H9 (cell line): ENCODE measurements at regions not wholly inside any gene's neighbourhood (a gene's known extent, or its start where the extent isn't known, plus 50 kb on each side); places are given as distances from the start of the nearest gene placed in this dataset.

Experiments used
- DNase-seq: peaks from one replicate; pipeline ENCODE4 v3.0.0-alpha.2; 2017
- H2AFZ ChIP-seq: one replicate; pipeline ENCODE4 v1.6.1; 2013; ENCODE audit warnings: mild to moderate bottlenecking, low read length, control low read depth, moderate library complexity
- H2AK5ac ChIP-seq: 2 replicates; pipeline ENCODE4 v1.6.1; 2013; ENCODE audit warnings: low read length, control low read depth, mixed read lengths; ENCODE audit not compliant: insufficient read length
- H2BK120ac ChIP-seq: one replicate; pipeline ENCODE4 v1.6.1; 2013; ENCODE audit warnings: low read depth, mild to moderate bottlenecking, low read length, control low read depth, inconsistent platforms; ENCODE audit not compliant: poor library complexity, severe bottlenecking
- H2BK12ac ChIP-seq: 2 replicates; pipeline ENCODE4 v1.6.1; 2013; ENCODE audit warnings: low read length, control low read depth, mixed read lengths, low read depth; ENCODE audit not compliant: insufficient read length
- H2BK15ac ChIP-seq: 2 replicates; pipeline ENCODE4 v1.6.1; 2013; ENCODE audit warnings: low read depth, low read length, control low read depth
- H2BK20ac ChIP-seq: one replicate; pipeline ENCODE4 v1.6.1; 2013; ENCODE audit warnings: low read depth, mild to moderate bottlenecking, low read length, control low read depth, inconsistent platforms; ENCODE audit not compliant: poor library complexity, severe bottlenecking
- H2BK5ac ChIP-seq: 2 replicates; pipeline ENCODE4 v1.6.1; 2013; ENCODE audit warnings: low read length, control low read depth, mixed read lengths; ENCODE audit not compliant: insufficient read length
- H3K14ac ChIP-seq: 2 replicates; pipeline ENCODE4 v1.6.1; 2013; ENCODE audit warnings: low read length, control low read depth; ENCODE audit not compliant: insufficient read depth
- H3K18ac ChIP-seq: 2 replicates; pipeline ENCODE4 v1.6.1; 2013; ENCODE audit warnings: low read depth, mild to moderate bottlenecking, mixed read lengths, low read length, control low read depth; ENCODE audit not compliant: insufficient read length
- H3K23ac ChIP-seq: 2 replicates; pipeline ENCODE4 v1.6.1; 2013; ENCODE audit warnings: low read length, control low read depth, mixed read lengths, low read depth; ENCODE audit not compliant: insufficient read length
- H3K23me2 ChIP-seq: 2 replicates; pipeline ENCODE4 v1.6.1; 2013; ENCODE audit warnings: low read depth, mild to moderate bottlenecking, mixed read lengths, low read length, control low read depth; ENCODE audit not compliant: insufficient read length, poor library complexity, severe bottlenecking
- H3K27ac ChIP-seq: 2 replicates; pipeline ENCODE4 v1.5.1; 2013; ENCODE audit warnings: low read length, control low read depth, mixed read lengths, low read depth; ENCODE audit not compliant: insufficient read length
- H3K27me3 ChIP-seq: 2 replicates; pipeline ENCODE4 v1.6.1; 2013; ENCODE audit warnings: low read length, control low read depth, inconsistent platforms; ENCODE audit not compliant: insufficient read depth
- H3K4ac ChIP-seq: 2 replicates; pipeline ENCODE4 v1.6.1; 2013; ENCODE audit warnings: low read depth, mild to moderate bottlenecking, control low read depth, inconsistent platforms, low read length, moderate library complexity
- H3K4me1 ChIP-seq: 2 replicates; pipeline ENCODE4 v1.6.1; 2013; ENCODE audit warnings: low read length, control low read depth, inconsistent platforms; ENCODE audit not compliant: insufficient read depth
- H3K4me2 ChIP-seq: 2 replicates; pipeline ENCODE4 v1.6.1; 2013; ENCODE audit warnings: low read length, control low read depth, mixed read lengths; ENCODE audit not compliant: insufficient read length, insufficient read depth
- H3K56ac ChIP-seq: 2 replicates; pipeline ENCODE4 v1.6.1; 2013; ENCODE audit warnings: low read depth, mild to moderate bottlenecking, mixed read lengths, low read length, control low read depth; ENCODE audit not compliant: insufficient read length
- H3K79me1 ChIP-seq: 2 replicates; pipeline ENCODE4 v1.6.1; 2013; ENCODE audit warnings: low read depth, mild to moderate bottlenecking, moderate library complexity, low read length, control low read depth, inconsistent platforms; ENCODE audit not compliant: insufficient read depth, poor library complexity, severe bottlenecking
- H3K79me2 ChIP-seq: 2 replicates; pipeline ENCODE4 v1.6.1; 2013; ENCODE audit warnings: low read length, control low read depth, inconsistent platforms; ENCODE audit not compliant: insufficient read depth
- H3K9ac ChIP-seq: 2 replicates; pipeline ENCODE4 v1.6.1; 2013; ENCODE audit warnings: low read length, control low read depth, mixed read lengths; ENCODE audit not compliant: insufficient read length; ENCODE audit errors: extremely low read depth
- H3K9me3 ChIP-seq: one replicate; pipeline ENCODE4 v1.6.1; 2013; ENCODE audit warnings: low read depth, low read length, inconsistent platforms; ENCODE audit not compliant: control insufficient read depth
- H3T11ph ChIP-seq: one replicate; pipeline ENCODE4 v1.6.1; 2013; ENCODE audit warnings: mild to moderate bottlenecking, low read length, control low read depth, inconsistent platforms
- H4K20me1 ChIP-seq: one replicate; pipeline ENCODE4 v1.6.1; 2013; ENCODE audit not compliant: control insufficient read depth, insufficient read length, insufficient read depth
- H4K5ac ChIP-seq: 2 replicates; pipeline ENCODE4 v1.6.1; 2013; ENCODE audit warnings: low read depth, mild to moderate bottlenecking, mixed read lengths, low read length, control low read depth; ENCODE audit not compliant: insufficient read length
- H4K8ac ChIP-seq: replicated peaks from 2 replicates; pipeline ENCODE4 v1.6.1; 2013; ENCODE audit warnings: low read length, control low read depth, mixed read lengths, low read depth; ENCODE audit not compliant: insufficient read length
- H4K91ac ChIP-seq: 2 replicates; pipeline ENCODE4 v1.6.1; 2013; ENCODE audit warnings: low read depth, mild to moderate bottlenecking, moderate library complexity, mixed read lengths, low read length, control low read depth; ENCODE audit not compliant: insufficient read length
- H3K27ac Mint-ChIP-seq, 3 experiments: 2 replicates in 2 of 3; 3 replicates in 1 of 3; pipeline ENCODE4 v1.8.0; 2020 to 2021; ENCODE audit warnings: mixed read lengths in 3 of 3, mild to moderate bottlenecking in 1 of 3, moderate library complexity in 1 of 3
- H3K27me3 Mint-ChIP-seq: 2 replicates; pipeline ENCODE4 v1.8.0; 2021; ENCODE audit warnings: low read depth, mild to moderate bottlenecking, moderate library complexity, mixed read lengths
- H3K36me3 Mint-ChIP-seq, 3 experiments: 2 replicates in 2 of 3; 3 replicates in 1 of 3; pipeline ENCODE4 v1.8.0; 2020 to 2021; ENCODE audit warnings: low read depth in 3 of 3, mixed read lengths in 3 of 3; ENCODE audit not compliant: insufficient read depth in 1 of 3
- H3K4me1 Mint-ChIP-seq, 2 experiments: 2 replicates each; pipeline ENCODE4 v1.8.0; 2020; ENCODE audit warnings: mixed read lengths in 2 of 2
- H3K4me3 Mint-ChIP-seq, 2 experiments: 2 replicates in 1 of 2; 3 replicates in 1 of 2; pipeline ENCODE4 v1.8.0; 2020 to 2021; ENCODE audit warnings: mild to moderate bottlenecking in 2 of 2, mixed read lengths in 2 of 2, moderate library complexity in 1 of 2
- H3K9me3 Mint-ChIP-seq, 2 experiments: 2 replicates in 1 of 2; 3 replicates in 1 of 2; pipeline ENCODE4 v1.8.0; 2020; ENCODE audit warnings: mild to moderate bottlenecking in 2 of 2, mixed read lengths in 2 of 2, moderate library complexity in 1 of 2
- WGBS: extraction: QIAGEN DNeasy Blood & Tissue Kit; methylation state at CpG from one replicate; pipeline ENCODE4 v1.1.7; 2013; ENCODE audit warnings: missing lambda C conversion rate, low lambda C conversion rate, mixed read lengths; ENCODE audit not compliant: insufficient read length; ENCODE audit errors: extremely low coverage; 5-methylcytosine and 5-hydroxymethylcytosine counted together
- TF ChIP-seq, protein P1 (sequence below): fragments of 200-600 bp; sonication (generic); conservative IDR thresholded peaks from 3 replicates; pipeline ENCODE4 v1.8.0; 2021; ENCODE audit warnings: antibody characterized with exemption, mild to moderate bottlenecking

DNA sequence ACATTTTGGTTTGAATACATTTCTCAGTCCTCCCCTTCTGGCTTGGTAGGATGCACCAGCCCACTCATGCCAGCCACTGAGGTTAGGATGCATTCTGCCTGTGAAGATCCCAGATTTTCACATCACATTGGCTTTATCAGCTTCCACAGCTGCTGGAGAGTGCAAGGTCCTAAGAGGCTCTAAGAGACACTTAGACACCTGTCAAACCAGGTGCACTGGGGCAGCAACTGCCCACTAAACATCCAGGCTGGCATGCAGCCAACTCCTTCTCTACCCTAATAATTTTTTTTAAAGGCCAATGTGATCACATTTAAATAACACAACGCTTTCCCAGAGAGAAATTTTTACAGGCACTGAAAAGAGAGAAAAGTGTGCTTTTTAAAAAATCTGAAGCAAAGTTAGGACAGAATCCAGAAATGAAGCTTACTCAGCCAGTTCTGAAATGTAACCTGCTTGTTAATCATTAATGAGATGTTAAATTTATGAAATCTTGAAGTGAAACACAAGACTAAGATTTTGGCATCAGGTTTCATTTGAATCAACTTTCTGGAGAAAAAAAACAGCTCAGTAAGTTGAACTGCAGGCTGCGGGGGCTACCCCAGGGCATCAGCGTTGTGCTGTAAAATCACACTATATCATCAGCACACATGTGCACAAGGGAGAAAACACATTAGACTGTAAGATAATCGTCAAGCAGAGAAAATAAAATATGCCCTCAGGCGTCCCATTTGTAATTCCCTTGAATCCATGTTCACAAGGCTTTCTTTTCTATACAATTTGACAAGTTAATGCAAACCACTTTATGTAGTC lies 312.9 kb downstream of the ZBBX start:
- Mint-ChIP-seq H3K27ac (no peak overlapping the region), H3K36me3 (no peaks in the 10 kb centered on the region), H3K4me1 (no peaks in the 10 kb centered on the region), H3K9me3 (no peaks in the 10 kb centered on the region), H3K27me3 (no peaks in the 10 kb centered on the region), H3K4me3 (no peak overlapping the region)
- no peaks in the 10 kb centered on the region for H3K4me1 ChIP-seq
- no peak overlapping the region for H3K56ac ChIP-seq
- no peak overlapping the region for H2BK12ac ChIP-seq
- no peak overlapping the region for H3K27ac ChIP-seq
- no peak overlapping the region for H2BK5ac ChIP-seq
- TF ChIP-seq, protein P1, sequence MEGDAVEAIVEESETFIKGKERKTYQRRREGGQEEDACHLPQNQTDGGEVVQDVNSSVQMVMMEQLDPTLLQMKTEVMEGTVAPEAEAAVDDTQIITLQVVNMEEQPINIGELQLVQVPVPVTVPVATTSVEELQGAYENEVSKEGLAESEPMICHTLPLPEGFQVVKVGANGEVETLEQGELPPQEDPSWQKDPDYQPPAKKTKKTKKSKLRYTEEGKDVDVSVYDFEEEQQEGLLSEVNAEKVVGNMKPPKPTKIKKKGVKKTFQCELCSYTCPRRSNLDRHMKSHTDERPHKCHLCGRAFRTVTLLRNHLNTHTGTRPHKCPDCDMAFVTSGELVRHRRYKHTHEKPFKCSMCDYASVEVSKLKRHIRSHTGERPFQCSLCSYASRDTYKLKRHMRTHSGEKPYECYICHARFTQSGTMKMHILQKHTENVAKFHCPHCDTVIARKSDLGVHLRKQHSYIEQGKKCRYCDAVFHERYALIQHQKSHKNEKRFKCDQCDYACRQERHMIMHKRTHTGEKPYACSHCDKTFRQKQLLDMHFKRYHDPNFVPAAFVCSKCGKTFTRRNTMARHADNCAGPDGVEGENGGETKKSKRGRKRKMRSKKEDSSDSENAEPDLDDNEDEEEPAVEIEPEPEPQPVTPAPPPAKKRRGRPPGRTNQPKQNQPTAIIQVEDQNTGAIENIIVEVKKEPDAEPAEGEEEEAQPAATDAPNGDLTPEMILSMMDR, result no peak
- DNase-seq, result no peak
- H3K23ac ChIP-seq, result no peak overlapping the region
- H3K18ac ChIP-seq, result no peak overlapping the region
- no peak overlapping the region for H3K4ac ChIP-seq
- no peaks in the 10 kb centered on the region for H3K79me1 ChIP-seq
- no peak overlapping the region for H2BK15ac ChIP-seq
- no peak overlapping the region for H3K14ac ChIP-seq
- H4K20me1 ChIP-seq, result no peaks in the 10 kb centered on the region
- WGBS, result no CpG with 5 or more reads among the region's 5 CpGs
- H2BK20ac ChIP-seq, result no peak overlapping the region
- no peaks in the 10 kb centered on the region for H3K27me3 ChIP-seq
- H4K5ac ChIP-seq, result no peak overlapping the region
- H3T11ph ChIP-seq, result no peak overlapping the region
- H2AFZ ChIP-seq, result no peak overlapping the region
- no peak overlapping the region for H3K4me2 ChIP-seq
- H2BK120ac ChIP-seq, result no peak overlapping the region
- H3K23me2 ChIP-seq, result no peaks in the 10 kb centered on the region
- no peak overlapping the region for H4K91ac ChIP-seq
- H3K9ac ChIP-seq, result no peak overlapping the region
- no peaks in the 10 kb centered on the region for H3K79me2 ChIP-seq
- H4K8ac ChIP-seq, result no peak overlapping the region
- no peaks in the 10 kb centered on the region for H3K9me3 ChIP-seq
- no peak overlapping the region for H2AK5ac ChIP-seq
